Erythroblast (primary cell): ENCODE measurements at regions not wholly inside any gene's neighbourhood (a gene's known extent, or its start where the extent isn't known, plus 50 kb on each side); places are given as distances from the start of the nearest gene placed in this dataset.

ENCODE experiments used
- GATA1 ChIP-seq: IDR thresholded peaks from 2 replicates; pipeline ENCODE4 v1.6.1; 2011; ENCODE audit warnings: low read depth, mild to moderate bottlenecking, control low read depth, low read length, moderate library complexity
- POLR2A ChIP-seq: IDR thresholded peaks from 2 replicates; pipeline ENCODE4 v1.6.1; 2011; ENCODE audit warnings: mild to moderate bottlenecking, low read length

DNA sequence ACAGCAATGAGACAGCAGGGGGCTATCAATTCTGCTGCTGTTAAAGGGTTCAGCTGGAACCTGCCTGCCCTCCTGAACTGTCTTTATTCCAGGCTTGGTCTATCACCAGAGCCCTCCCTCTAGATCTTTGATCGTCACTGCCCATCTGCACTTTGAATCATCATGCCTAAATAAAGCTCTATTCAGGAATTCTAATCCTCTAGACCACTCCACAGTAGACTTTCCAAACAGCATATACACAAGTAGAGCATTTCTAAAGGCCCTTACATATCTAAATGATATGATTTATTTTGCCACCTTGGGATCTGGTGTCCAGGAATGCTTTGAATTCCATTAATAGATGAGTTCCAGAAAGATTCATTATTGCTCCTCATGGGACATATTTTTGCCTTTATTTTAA lies 542.1 kb upstream of the SYT4 start:
- no peak for TF ChIP-seq POLR2A
- no peak for TF ChIP-seq GATA1
